ENCODE measurements at regions not wholly inside any gene's neighbourhood (a gene's known extent, or its start where the extent isn't known, plus 50 kb on each side); places are given as distances from the start of the nearest gene placed in this dataset.

GRCh38 chr1:81607924-81608323, 192.8 kb upstream of the ADGRL2 start:
- H3K4me3 ChIP-seq, result no peak overlapping the region
- H3K27ac ChIP-seq, result no peak overlapping the region
- ATAC-seq (no peak), DNase-seq (no peak)
- H3K27me3 ChIP-seq, result no peaks in the 10 kb centered on the region
- H3K9me3 ChIP-seq, result no peaks in the 10 kb centered on the region
- intact Hi-C loops (cut with DNase I; ENCODE audit: low total_unique reads) (no loop called here), in situ Hi-C loops (cut with MboI; ENCODE audit: low sequenced_read_pairs in 4 of 4) (no loop called here)
- TF ChIP-seq POLR2A (IDR thresholded peaks at IDR 0.05), result no peak
- no peak for TF ChIP-seq CTCF (IDR thresholded peaks at IDR 0.05 in 4 of 5, conservative IDR thresholded peaks at IDR 0.05 in 1 of 5)
- H3K4me1 ChIP-seq, result no peaks in the 10 kb centered on the region
- no peaks in the 10 kb centered on the region for H3K36me3 ChIP-seq

- DNase-seq, result no peak
- in situ Hi-C loops (cut with MboI; ENCODE audit: low sequenced_read_pairs in 4 of 4) (no loop called here), intact Hi-C loops (cut with DNase I; ENCODE audit: low total_unique reads) (no loop called here)
- no peak overlapping the region for H3K27ac ChIP-seq
- no peak for ATAC-seq
- H3K4me3 ChIP-seq, result no peak overlapping the region
- H3K9me3 ChIP-seq, result no peaks in the 10 kb centered on the region
- H3K27me3 ChIP-seq, result no peaks in the 10 kb centered on the region
- H3K36me3 ChIP-seq, result no peaks in the 10 kb centered on the region
- no peaks in the 10 kb centered on the region for H3K4me1 ChIP-seq
- TF ChIP-seq CTCF (IDR thresholded peaks at IDR 0.05 in 4 of 5, conservative IDR thresholded peaks at IDR 0.05 in 1 of 5) (no peak), POLR2A (IDR thresholded peaks at IDR 0.05) (no peak)
Measured at GRCh38 chr1:81607086-81607485, 193.6 kb upstream of the ADGRL2 start.

DNA sequence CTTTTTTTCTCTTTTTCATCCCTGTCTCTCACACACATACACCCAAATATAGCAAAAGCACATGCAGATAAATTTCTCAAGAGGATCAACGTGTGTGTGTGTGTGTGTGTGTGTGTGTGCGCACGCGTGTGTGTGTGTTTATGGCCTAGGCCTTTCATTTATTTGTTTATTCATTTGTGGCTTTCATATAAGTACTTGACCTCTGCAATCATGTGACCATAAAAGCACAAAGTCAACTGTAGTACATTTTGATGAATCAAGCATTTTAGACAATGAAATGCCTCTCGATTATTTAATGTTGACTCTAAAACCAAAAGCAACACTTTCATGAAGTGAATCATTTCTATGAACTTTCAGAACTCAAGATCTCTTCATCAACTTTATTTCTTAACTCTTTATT, 194.1 kb upstream of the ADGRL2 start:
- intact Hi-C loops (cut with DNase I; ENCODE audit: low total_unique reads) (no loop called here), in situ Hi-C loops (cut with MboI; ENCODE audit: low sequenced_read_pairs in 4 of 4) (no loop called here)
- Histone ChIP-seq H3K9me3 (no peaks in the 10 kb centered on the region), H3K4me1 (no peaks in the 10 kb centered on the region), H3K4me3 (no peak overlapping the region), H3K27ac (no peak overlapping the region), H3K27me3 (no peaks in the 10 kb centered on the region), H3K36me3 (no peaks in the 10 kb centered on the region)
- ATAC-seq (no peak), DNase-seq (no peak)
- TF ChIP-seq POLR2A (IDR thresholded peaks at IDR 0.05), result no peak
- TF ChIP-seq CTCF (IDR thresholded peaks at IDR 0.05 in 4 of 5, conservative IDR thresholded peaks at IDR 0.05 in 1 of 5), result no peak

DNA sequence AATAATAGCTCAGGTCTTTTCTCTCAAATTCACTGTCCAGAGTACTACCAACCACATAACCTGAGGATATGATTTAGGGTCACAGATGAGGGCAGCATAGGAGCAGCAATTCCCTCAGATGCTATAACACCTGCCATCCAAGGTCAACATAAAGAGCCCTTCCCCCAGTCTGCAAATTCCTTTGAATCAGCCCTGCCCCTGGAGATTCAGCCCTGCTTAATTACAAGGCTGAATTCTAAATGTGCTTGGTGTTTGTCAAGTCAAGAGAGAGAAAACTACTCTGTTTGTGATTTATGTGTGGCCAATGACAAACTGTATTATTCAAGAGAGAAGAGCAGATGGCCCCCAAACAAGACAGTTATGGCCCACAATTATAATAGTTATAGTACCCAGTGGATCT, 195.7 kb upstream of the ADGRL2 start:
- in situ Hi-C loops (cut with MboI; ENCODE audit: low sequenced_read_pairs in 4 of 4), result no loop called here
- DNase-seq (no peak), ATAC-seq (no peak)
- H3K27ac ChIP-seq, result no peak overlapping the region
- intact Hi-C loops (cut with DNase I; ENCODE audit: low total_unique reads), result no loop called here
- TF ChIP-seq POLR2A (IDR thresholded peaks at IDR 0.05) (no peak), CTCF (IDR thresholded peaks at IDR 0.05 in 4 of 5, conservative IDR thresholded peaks at IDR 0.05 in 1 of 5) (no peak)
- H3K27me3 ChIP-seq, result no peaks in the 10 kb centered on the region
- no peaks in the 10 kb centered on the region for H3K9me3 ChIP-seq
- no peak overlapping the region for H3K4me3 ChIP-seq
- H3K4me1 ChIP-seq, result no peaks in the 10 kb centered on the region
- no peaks in the 10 kb centered on the region for H3K36me3 ChIP-seq

DNA sequence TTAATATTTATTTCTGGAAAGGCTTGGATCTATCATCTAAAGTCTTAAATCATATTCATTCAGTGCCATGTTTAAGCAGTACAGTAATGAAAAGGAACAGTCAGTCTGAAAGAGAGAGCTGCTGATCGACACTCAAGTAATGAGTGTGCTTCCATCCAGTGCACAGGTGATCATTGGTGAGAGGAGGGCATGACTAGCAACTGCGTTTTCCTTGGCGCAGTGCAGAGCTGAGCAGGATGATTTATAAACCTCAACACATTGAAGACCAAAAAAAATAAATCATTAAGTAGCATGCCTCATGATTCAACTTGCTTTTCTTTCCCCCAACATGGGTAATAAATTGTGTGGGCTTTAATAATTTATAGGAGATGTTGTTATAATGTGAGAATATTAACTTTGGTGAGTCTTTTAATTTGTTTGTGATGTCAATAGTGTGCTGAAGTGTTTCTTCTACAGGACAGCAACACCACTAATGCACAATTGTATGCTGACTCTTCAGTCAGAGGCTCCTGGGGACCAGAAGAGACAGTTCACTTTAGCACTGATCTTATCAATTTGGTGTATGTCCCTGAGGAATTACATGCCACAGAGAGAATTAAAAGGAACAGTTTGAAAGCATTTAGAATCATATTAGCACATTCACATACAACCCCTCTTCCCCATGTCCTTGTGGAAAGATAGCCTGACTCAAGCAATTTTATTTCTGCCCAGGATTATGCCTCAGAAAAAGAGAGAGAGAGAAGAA, 199.7 kb upstream of the ADGRL2 start:
- no peaks in the 10 kb centered on the region for H3K9me3 ChIP-seq
- no peak overlapping the region for H3K27ac ChIP-seq
- no peak for ATAC-seq
- H3K4me1 ChIP-seq, result no peaks in the 10 kb centered on the region
- no peaks in the 10 kb centered on the region for H3K27me3 ChIP-seq
- no peak for DNase-seq
- TF ChIP-seq POLR2A (IDR thresholded peaks at IDR 0.05) (no peak), CTCF (IDR thresholded peaks at IDR 0.05 in 4 of 5, conservative IDR thresholded peaks at IDR 0.05 in 1 of 5) (no peak)
- H3K4me3 ChIP-seq, result no peak overlapping the region
- in situ Hi-C loops (cut with MboI; ENCODE audit: low sequenced_read_pairs in 4 of 4), result no loop called here
- intact Hi-C loops (cut with DNase I; ENCODE audit: low total_unique reads), result no loop called here
- no peaks in the 10 kb centered on the region for H3K36me3 ChIP-seq
